IMR-90 (cell line): ENCODE measurements at regions not wholly inside any gene's neighbourhood (a gene's known extent, or its start where the extent isn't known, plus 50 kb on each side); places are given as distances from the start of the nearest gene placed in this dataset.

Source experiments
- ATAC-seq: fragments of 200-7000 bp; cut with Tn5 transposase; 2 replicates; pipeline ENCODE4 v1.9.1; 2020; ENCODE audit warnings: low read depth, mild to moderate bottlenecking, moderate library complexity
- BruUV-seq: library from RNA; stranded (reverse); fragments of 400-500 nt; replicated peaks from 2 replicates; lab custom pipeline; 2021; lab: Mats Ljungman, UMichigan
- CTCF ChIA-PET: fragments of 300-600 bp; formaldehyde crosslinking; extraction: SDS; loops from one replicate; lab custom pipeline; 2021; ENCODE audit warnings: antibody characterized with exemption; lab: Yijun Ruan, JAX
- POLR2A ChIA-PET: fragments of 300-600 bp; sonication (Branson Sonifier 250); formaldehyde crosslinking; loops from one replicate; lab custom pipeline; 2022; ENCODE audit warnings: antibody characterized with exemption; ENCODE audit not compliant: unreplicated experiment; lab: Charles Lee
- DNase-seq: peaks from one replicate; pipeline ENCODE4 v3.0.0; 2013
- H2AFZ ChIP-seq: replicated peaks from 2 replicates; pipeline ENCODE3; 2013; ENCODE audit warnings: low read length, mild to moderate bottlenecking; ENCODE audit not compliant: poor library complexity
- H2AK5ac ChIP-seq: 2 replicates; pipeline ENCODE4 v1.6.1; 2013; ENCODE audit warnings: low read depth, low read length, inconsistent platforms
- H2AK9ac ChIP-seq: replicated peaks from 2 replicates; pipeline ENCODE3; 2013; ENCODE audit warnings: mild to moderate bottlenecking, low read depth, low read length, moderate library complexity; ENCODE audit not compliant: poor library complexity
- H2BK120ac ChIP-seq: 2 replicates; pipeline ENCODE4 v1.6.1; 2013; ENCODE audit warnings: low read depth, low read length, inconsistent platforms
- H2BK15ac ChIP-seq: 3 replicates; pipeline ENCODE4 v1.6.1; 2013; ENCODE audit warnings: low read depth, low read length, inconsistent platforms
- H2BK20ac ChIP-seq: 2 replicates; pipeline ENCODE4 v1.6.1; 2013; ENCODE audit warnings: low read depth, mild to moderate bottlenecking, inconsistent platforms, low read length, moderate library complexity
- H2BK5ac ChIP-seq: 2 replicates; pipeline ENCODE4 v1.6.1; 2013; ENCODE audit warnings: mild to moderate bottlenecking, low read depth, low read length, inconsistent platforms; ENCODE audit not compliant: poor library complexity, severe bottlenecking
- H3K14ac ChIP-seq: replicated peaks from 2 replicates; pipeline ENCODE4 v1.6.1; 2013; ENCODE audit warnings: low read depth, low read length, inconsistent platforms
- H3K18ac ChIP-seq: 2 replicates; pipeline ENCODE4 v1.6.1; 2013; ENCODE audit warnings: low read depth, low read length, control low read depth
- H3K23ac ChIP-seq: 2 replicates; pipeline ENCODE4 v1.6.1; 2013; ENCODE audit warnings: low read depth, low read length, inconsistent platforms
- H3K27ac ChIP-seq: 2 replicates; pipeline ENCODE4 v1.5.1; 2013; ENCODE audit warnings: mild to moderate bottlenecking, control low read depth, low read length; ENCODE audit not compliant: insufficient read depth
- H3K27me3 ChIP-seq: 2 replicates; pipeline ENCODE4 v1.6.1; 2013; ENCODE audit warnings: low read length; ENCODE audit not compliant: control insufficient read depth, insufficient read depth
- H3K36me3 ChIP-seq: 2 replicates; pipeline ENCODE4 v1.6.1; 2013; ENCODE audit warnings: low read length, mixed read lengths; ENCODE audit not compliant: control insufficient read depth, insufficient read depth
- H3K4ac ChIP-seq: 2 replicates; pipeline ENCODE4 v1.6.1; 2013; ENCODE audit warnings: low read depth, low read length, inconsistent platforms
- H3K4me1 ChIP-seq: 2 replicates; pipeline ENCODE4 v1.6.1; 2013; ENCODE audit warnings: low read length, mixed read lengths; ENCODE audit not compliant: control insufficient read depth, insufficient read depth
- H3K4me2 ChIP-seq: 2 replicates; pipeline ENCODE4 v1.6.1; 2013; ENCODE audit warnings: low read depth, mild to moderate bottlenecking, control low read depth, low read length, moderate library complexity
- H3K4me3 ChIP-seq: 2 replicates; pipeline ENCODE4 v1.5.1; 2013; ENCODE audit warnings: low read depth, mild to moderate bottlenecking, control low read depth, low read length, moderate library complexity; ENCODE audit not compliant: insufficient read depth
- H3K56ac ChIP-seq: 2 replicates; pipeline ENCODE4 v1.6.1; 2013; ENCODE audit warnings: low read length, inconsistent platforms; ENCODE audit not compliant: insufficient read depth; ENCODE audit errors: extremely low read depth
- H3K79me1 ChIP-seq, 2 experiments: 2 replicates each; pipeline ENCODE4 v1.6.1; 2013; ENCODE audit warnings: low read length in 2 of 2, inconsistent platforms in 1 of 2, low read depth in 1 of 2
- H3K9ac ChIP-seq: 2 replicates; pipeline ENCODE4 v1.6.1; 2013; ENCODE audit warnings: low read depth, low read length, control low read depth
- H3K9me1 ChIP-seq: 2 replicates; pipeline ENCODE4 v1.6.1; 2013; ENCODE audit warnings: low read length, inconsistent platforms; ENCODE audit not compliant: insufficient read depth
- H3K9me3 ChIP-seq: 2 replicates; pipeline ENCODE4 v1.6.1; 2013; ENCODE audit warnings: low read length; ENCODE audit not compliant: control insufficient read depth, insufficient read depth
- H4K20me1 ChIP-seq: 2 replicates; pipeline ENCODE4 v1.6.1; 2013; ENCODE audit warnings: low read length, inconsistent platforms; ENCODE audit not compliant: insufficient read depth
- H4K5ac ChIP-seq: 2 replicates; pipeline ENCODE4 v1.6.1; 2013; ENCODE audit warnings: mild to moderate bottlenecking, low read depth, low read length, control low read depth
- H4K8ac ChIP-seq, 2 experiments: 2 replicates each; pipeline ENCODE4 v1.6.1; 2013; ENCODE audit warnings: low read depth in 2 of 2, low read length in 2 of 2, control low read depth in 1 of 2, inconsistent platforms in 1 of 2
- H4K91ac ChIP-seq: 2 replicates; pipeline ENCODE4 v1.6.1; 2013; ENCODE audit warnings: low read depth, low read length, inconsistent platforms; ENCODE audit not compliant: insufficient read depth
- BHLHE40 ChIP-seq: fragments of 150-350 bp; IDR thresholded peaks from 2 replicates; pipeline ENCODE4 v1.6.1; 2016; ENCODE audit warnings: mild to moderate bottlenecking, low read depth, low read length
- CHD1 ChIP-seq: IDR thresholded peaks from 2 replicates; pipeline ENCODE4 v1.6.1; 2012; ENCODE audit warnings: low read depth, low read length, improper control_type of control experiment
- MAFK ChIP-seq: IDR thresholded peaks from 2 replicates; pipeline ENCODE4 v1.6.1; 2012; ENCODE audit warnings: low read depth, low read length, improper control_type of control experiment
- MXI1 ChIP-seq: IDR thresholded peaks from 2 replicates; pipeline ENCODE4 v1.6.1; 2012; ENCODE audit warnings: low read depth, mild to moderate bottlenecking, low read length, moderate library complexity, borderline replicate concordance
- SMC3 ChIP-seq: fragments of 150-350 bp; IDR thresholded peaks from 2 replicates; pipeline ENCODE4 v1.6.1; 2016; ENCODE audit warnings: low read depth, mild to moderate bottlenecking, antibody characterized with exemption, low read length, moderate library complexity
- WGBS, 2 experiments: methylation state at CpG; one replicate each; pipeline versions ENCODE4 v1.1.5 to v1.1.7; 2013; ENCODE audit warnings: missing lambda C conversion rate in 2 of 2; ENCODE audit not compliant: insufficient read length in 1 of 2; ENCODE audit errors: extremely low coverage in 2 of 2; 5-methylcytosine and 5-hydroxymethylcytosine counted together
- dilution Hi-C: fragments of 300-500 bp; cut with HindIII; formaldehyde crosslinking; loops from one replicate; pipeline ENCODE4 v1.14.3; 2018; ENCODE audit warnings: low sequenced_read_pairs; ENCODE audit not compliant: unreplicated experiment
- in situ Hi-C: fragments of 300-500 bp; cut with MboI; formaldehyde crosslinking; loops from 3 replicates; pipeline ENCODE4 v1.14.3; 2019; ENCODE audit warnings: low sequenced_read_pairs, inconsistent platforms, mixed read lengths
- intact Hi-C: fragments of 100-400 bp; cut with micrococcal nuclease; formaldehyde crosslinking; loops from 2 replicates; pipeline ENCODE4 v1.10.0; 2022

GRCh38 chr9:78622126-78622525, 325.2 kb downstream of the PSAT1 start:
- no peak overlapping the region for H3K9ac ChIP-seq
- H2AFZ ChIP-seq, result no peak overlapping the region
- POLR2A ChIA-PET, result no interaction called here
- H3K14ac ChIP-seq, result 0 out of 2 replicates have a peak overlapping the region, but pooled peaks have one; percentile 39
- H4K8ac ChIP-seq, result no peak overlapping the region
- no peak overlapping the region for H3K27ac ChIP-seq
- no CpG with 5 or more reads among the region's 2 CpGs for WGBS, 2 experiments
- H4K5ac ChIP-seq, result no peak overlapping the region
- no peaks in the 10 kb centered on the region for H3K9me3 ChIP-seq
- no peak overlapping the region for H3K4me3 ChIP-seq
- intact Hi-C loops, result no loop called here
- dilution Hi-C loops, result no loop called here
- no peak overlapping the region for H2BK5ac ChIP-seq
- no peak overlapping the region for H3K4ac ChIP-seq
- no peak overlapping the region for H3K56ac ChIP-seq
- H3K27me3 ChIP-seq, result no peaks in the 10 kb centered on the region; the same call in 1 of the 2 replicates
- no TSS peak for BruUV-seq
- CTCF ChIA-PET, result no interaction called here
- H3K36me3 ChIP-seq, result no peaks in the 10 kb centered on the region
- in situ Hi-C loops, result no loop called here
- H3K18ac ChIP-seq, result peak overlapping the region; percentile 38; the same call in 1 of the 2 replicates
- no peak overlapping the region for H4K91ac ChIP-seq
- no peak overlapping the region for H2BK20ac ChIP-seq
- TF ChIP-seq SMC3 (no peak), CHD1 (no peak), BHLHE40 (no peak), MAFK (no peak), MXI1 (no peak)
- no peaks in the 10 kb centered on the region; the same call in 1 of the 2 replicates for H3K9me1 ChIP-seq
- H2AK5ac ChIP-seq, result no peak overlapping the region
- peak; percentile 16 for DNase-seq
- no peak overlapping the region for H2AK9ac ChIP-seq
- ATAC-seq, result no peak
- H2BK120ac ChIP-seq, result peak overlapping the region; percentile 22; the same call in 1 of the 2 replicates
- H2BK15ac ChIP-seq, result no peak overlapping the region
- no peak overlapping the region for H3K23ac ChIP-seq
- no peaks in the 10 kb centered on the region for H3K79me1 ChIP-seq
- H4K20me1 ChIP-seq, result no peaks in the 10 kb centered on the region
- no peak overlapping the region for H3K4me2 ChIP-seq
- no peaks in the 10 kb centered on the region; the same call in 1 of the 2 replicates for H3K4me1 ChIP-seq
